Naive B cell (primary cell): ENCODE measurements at regions not wholly inside any gene's neighbourhood (a gene's known extent, or its start where the extent isn't known, plus 50 kb on each side); places are given as distances from the start of the nearest gene placed in this dataset.

Experiments
- ATAC-seq, 2 donors: fragments of 150-1000 bp; cut with Tn5 transposase; 2 replicates each; pipeline ENCODE4 v1.10.0; 2021; ENCODE audit warnings: low read depth in 2 of 2, mild to moderate bottlenecking in 2 of 2, moderate library complexity in 2 of 2
- DNase-seq: peaks from one replicate; pipeline ENCODE4 v3.0.0; 2022
- H3K27ac Mint-ChIP-seq, 6 donors: one replicate each; pipeline ENCODE4 v1.8.0; 2020 to 2022; ENCODE audit warnings: mild to moderate bottlenecking in 6 of 6, mixed read lengths in 6 of 6, moderate library complexity in 5 of 6, inconsistent platforms in 2 of 6
- H3K27me3 Mint-ChIP-seq, 3 donors: one replicate each; pipeline ENCODE4 v1.8.0; 2021 to 2022; ENCODE audit warnings: mixed read lengths in 3 of 3, mild to moderate bottlenecking in 1 of 3
- H3K36me3 Mint-ChIP-seq, 2 donors: one replicate each; pipeline ENCODE4 v1.8.0; 2020 to 2022; ENCODE audit warnings: mixed read lengths in 2 of 2, inconsistent platforms in 1 of 2, mild to moderate bottlenecking in 1 of 2
- H3K4me1 Mint-ChIP-seq, 3 donors: one replicate each; pipeline ENCODE4 v1.8.0; 2020 to 2022; ENCODE audit warnings: mixed read lengths in 3 of 3, inconsistent platforms in 1 of 3, mild to moderate bottlenecking in 1 of 3, moderate library complexity in 1 of 3
- H3K4me3 Mint-ChIP-seq, 8 donors: one replicate each; pipeline ENCODE4 v1.8.0; 2020 to 2022; ENCODE audit warnings: mild to moderate bottlenecking in 8 of 8, mixed read lengths in 8 of 8, moderate library complexity in 8 of 8, inconsistent platforms in 2 of 8
- H3K9me3 Mint-ChIP-seq, 7 donors: one replicate each; pipeline ENCODE4 v1.8.0; 2020 to 2022; ENCODE audit warnings: mixed read lengths in 7 of 7, mild to moderate bottlenecking in 5 of 7, inconsistent platforms in 2 of 7, moderate library complexity in 1 of 7

GRCh38 chr15:31489801-31490646, 163.4 kb downstream of the KLF13 start:
- peaks cover 0 to 10% of the 10 kb centered on the region in 2 donors for H3K36me3 Mint-ChIP-seq
- H3K27me3 Mint-ChIP-seq: peaks cover 2 to 10% (median 4%) of the 10 kb centered on the region in 3 donors
- ATAC-seq: peak; percentile 29 to 40
- peak; percentile 36 for DNase-seq
- H3K4me3 Mint-ChIP-seq: no peak overlapping the region
- H3K9me3 Mint-ChIP-seq: peaks cover 0 to 32% (median 14%) of the 10 kb centered on the region in 7 donors
- peak overlapping the region in 1 of 6 donors; percentile 26 for H3K27ac Mint-ChIP-seq
- H3K4me1 Mint-ChIP-seq: peaks cover 7 to 19% (median 10%) of the 10 kb centered on the region in 3 donors

GRCh38 chr15:31494786-31495185, 168.2 kb downstream of the KLF13 start:
- no peak overlapping the region for H3K27ac Mint-ChIP-seq
- DNase-seq: no peak
- peaks cover 0 to 10% of the 10 kb centered on the region in 2 donors for H3K36me3 Mint-ChIP-seq
- no peak overlapping the region for H3K4me3 Mint-ChIP-seq
- peaks cover 0 to 16% (median 4%) of the 10 kb centered on the region in 3 donors for H3K27me3 Mint-ChIP-seq
- ATAC-seq: no peak
- H3K9me3 Mint-ChIP-seq: peaks cover 0 to 32% (median 14%) of the 10 kb centered on the region in 7 donors
- peaks cover 0 to 3% (median 0%) of the 10 kb centered on the region in 3 donors for H3K4me1 Mint-ChIP-seq

- ATAC-seq: no peak
- Mint-ChIP-seq H3K27me3 (peaks cover 0 to 19% (median 0%) of the 10 kb centered on the region in 3 donors), H3K36me3 (peaks cover 0 to 10% of the 10 kb centered on the region in 2 donors)
These were observed 168.6 kb downstream of the KLF13 start for GRCh38 chr15:31495281-31495680.

GRCh38 chr15:31497838-31498237, 171.2 kb downstream of the KLF13 start:
- Mint-ChIP-seq H3K27ac (no peak overlapping the region), H3K36me3 (no peaks in the 10 kb centered on the region), H3K27me3 (peaks cover 0 to 17% (median 0%) of the 10 kb centered on the region in 3 donors), H3K4me3 (peak overlapping the region in 1 of 8 donors; percentile 15), H3K9me3 (peaks cover 0 to 12% (median 0%) of the 10 kb centered on the region in 7 donors), H3K4me1 (peaks cover 0 to 2% (median 0%) of the 10 kb centered on the region in 3 donors)
- DNase-seq: no peak
- ATAC-seq: no peak

More at GRCh38 chr15:31495281-31495680, 168.6 kb downstream of the KLF13 start:
- Mint-ChIP-seq H3K9me3 (peaks cover 0 to 32% (median 13%) of the 10 kb centered on the region in 7 donors), H3K4me1 (no peaks in the 10 kb centered on the region), H3K4me3 (no peak overlapping the region), H3K27ac (no peak overlapping the region)
- DNase-seq: no peak

- no peak overlapping the region for H3K4me3 Mint-ChIP-seq
- peaks cover 0 to 2% (median 0%) of the 10 kb centered on the region in 3 donors for H3K4me1 Mint-ChIP-seq
- H3K27me3 Mint-ChIP-seq: peaks cover 0 to 22% (median 1%) of the 10 kb centered on the region in 3 donors
- H3K36me3 Mint-ChIP-seq: no peaks in the 10 kb centered on the region
- peaks cover 0 to 7% (median 0%) of the 10 kb centered on the region in 7 donors for H3K9me3 Mint-ChIP-seq
- H3K27ac Mint-ChIP-seq: no peak overlapping the region
- DNase-seq (no peak), ATAC-seq (no peak)
These were observed 171.7 kb downstream of the KLF13 start for GRCh38 chr15:31498329-31498728.

- DNase-seq: no peak
- H3K4me1 Mint-ChIP-seq: peaks cover 0 to 2% (median 0%) of the 10 kb centered on the region in 3 donors
- no peak overlapping the region for H3K27ac Mint-ChIP-seq
- no peak overlapping the region for H3K4me3 Mint-ChIP-seq
- H3K36me3 Mint-ChIP-seq: no peaks in the 10 kb centered on the region
- peaks cover 0 to 3% (median 0%) of the 10 kb centered on the region in 7 donors for H3K9me3 Mint-ChIP-seq
- no peak for ATAC-seq
- H3K27me3 Mint-ChIP-seq: peaks cover 0 to 23% (median 5%) of the 10 kb centered on the region in 3 donors
These were observed 172.1 kb downstream of the KLF13 start for GRCh38 chr15:31498756-31499155.

- Mint-ChIP-seq H3K36me3 (no peaks in the 10 kb centered on the region), H3K27ac (no peak overlapping the region), H3K27me3 (peaks cover 0 to 23% (median 5%) of the 10 kb centered on the region in 3 donors), H3K4me3 (peak overlapping the region in 1 of 8 donors; percentile 55), H3K4me1 (peaks cover 0 to 2% (median 0%) of the 10 kb centered on the region in 3 donors), H3K9me3 (no peaks in the 10 kb centered on the region)
- DNase-seq (no peak), ATAC-seq (no peak)
These were observed 172.8 kb downstream of the KLF13 start for GRCh38 chr15:31499236-31499952.

- H3K27me3 Mint-ChIP-seq: peaks cover 0 to 23% (median 5%) of the 10 kb centered on the region in 3 donors
- no peaks in the 10 kb centered on the region for H3K9me3 Mint-ChIP-seq
- H3K4me1 Mint-ChIP-seq: peaks cover 0 to 2% (median 0%) of the 10 kb centered on the region in 3 donors
- ATAC-seq (no peak), DNase-seq (no peak)
- no peaks in the 10 kb centered on the region for H3K36me3 Mint-ChIP-seq
- H3K27ac Mint-ChIP-seq: no peak overlapping the region
- no peak overlapping the region for H3K4me3 Mint-ChIP-seq
These were observed 173.5 kb downstream of the KLF13 start for GRCh38 chr15:31499953-31500765.

GRCh38 chr15:31500766-31501449, 174.3 kb downstream of the KLF13 start:
- no peak overlapping the region for H3K4me3 Mint-ChIP-seq
- no peaks in the 10 kb centered on the region for H3K9me3 Mint-ChIP-seq
- peaks cover 0 to 2% (median 0%) of the 10 kb centered on the region in 3 donors for H3K4me1 Mint-ChIP-seq
- H3K36me3 Mint-ChIP-seq: no peaks in the 10 kb centered on the region
- H3K27me3 Mint-ChIP-seq: peaks cover 0 to 23% (median 5%) of the 10 kb centered on the region in 3 donors
- ATAC-seq (no peak), DNase-seq (no peak)
- no peak overlapping the region for H3K27ac Mint-ChIP-seq

- Mint-ChIP-seq H3K4me3 (no peak overlapping the region), H3K9me3 (no peaks in the 10 kb centered on the region), H3K27ac (peak overlapping the region in 1 of 6 donors; percentile 30), H3K27me3 (peaks cover 0 to 23% (median 9%) of the 10 kb centered on the region in 3 donors), H3K36me3 (no peaks in the 10 kb centered on the region), H3K4me1 (peaks cover 0 to 2% (median 0%) of the 10 kb centered on the region in 3 donors)
- DNase-seq (no peak), ATAC-seq (no peak)
These were observed 175.0 kb downstream of the KLF13 start for GRCh38 chr15:31501536-31502157.

GRCh38 chr15:31502541-31503229, 176.1 kb downstream of the KLF13 start:
- no peak for ATAC-seq
- Mint-ChIP-seq H3K9me3 (peaks cover 0 to 9% (median 2%) of the 10 kb centered on the region in 7 donors), H3K27me3 (peaks cover 9 to 32% (median 9%) of the 10 kb centered on the region in 3 donors), H3K36me3 (no peaks in the 10 kb centered on the region), H3K4me1 (peaks cover 0 to 2% (median 0%) of the 10 kb centered on the region in 3 donors), H3K27ac (peak overlapping the region in 1 of 6 donors; percentile 53), H3K4me3 (no peak overlapping the region)
- DNase-seq: no peak
